NCI-H446 treated with DMSO at 0.1 percent for 48 hours (cell line): ENCODE measurements at regions not wholly inside any gene's neighbourhood (a gene's known extent, or its start where the extent isn't known, plus 50 kb on each side); places are given as distances from the start of the nearest gene placed in this dataset.
A peak's percentile ranks its signal among the peaks of the same experiment; 100 is the strongest.

Source experiments
- DNase-seq: peaks from one replicate; lab custom pipeline; 2025; lab: John Stamatoyannopoulos, UW

- DNase-seq, result no peak
These were observed 373.3 kb downstream of the TLE4 start for GRCh38 chr9:79945016-79945415.

GRCh38 chr9:79940919-79941318, 369.2 kb downstream of the TLE4 start:
- DNase-seq, result no peak

GRCh38 chr9:79939819-79940218, 368.1 kb downstream of the TLE4 start:
- DNase-seq, result peak; percentile 2

- no peak for DNase-seq
These were observed 364.6 kb downstream of the TLE4 start for GRCh38 chr9:79936336-79936735.

GRCh38 chr9:79929285-79929684, 357.5 kb downstream of the TLE4 start:
- DNase-seq, result no peak

- DNase-seq, result no peak
These were observed 357.0 kb downstream of the TLE4 start for GRCh38 chr9:79928661-79929223.

GRCh38 chr9:79925326-79925725, 353.6 kb downstream of the TLE4 start:
- no peak for DNase-seq

GRCh38 chr9:79924836-79925235, 353.1 kb downstream of the TLE4 start:
- DNase-seq, result no peak

GRCh38 chr9:79917421-79917820, 345.7 kb downstream of the TLE4 start:
- no peak for DNase-seq

- DNase-seq, result no peak
These were observed 342.1 kb downstream of the TLE4 start for GRCh38 chr9:79913867-79914266.

- DNase-seq, result no peak
These were observed 340.7 kb downstream of the TLE4 start for GRCh38 chr9:79912318-79913070.

GRCh38 chr9:79911724-79912123, 340.0 kb downstream of the TLE4 start:
- DNase-seq, result no peak

GRCh38 chr9:79902825-79903600, 331.2 kb downstream of the TLE4 start:
- DNase-seq, result no peak

GRCh38 chr9:79900754-79901153, 329.0 kb downstream of the TLE4 start:
- no peak for DNase-seq

- no peak for DNase-seq
These were observed 324.7 kb downstream of the TLE4 start for GRCh38 chr9:79896390-79896980.

- DNase-seq, result no peak
These were observed 323.5 kb downstream of the TLE4 start for GRCh38 chr9:79895232-79895631.

GRCh38 chr9:79889369-79889768, 317.6 kb downstream of the TLE4 start:
- no peak for DNase-seq

GRCh38 chr9:79885093-79885857, 313.5 kb downstream of the TLE4 start:
- DNase-seq, result no peak

GRCh38 chr9:79884546-79884945, 312.8 kb downstream of the TLE4 start:
- no peak for DNase-seq

- no peak for DNase-seq
These were observed 311.4 kb downstream of the TLE4 start for GRCh38 chr9:79883073-79883645.

GRCh38 chr9:79880626-79881025, 308.9 kb downstream of the TLE4 start:
- DNase-seq, result no peak
